GM23248 (cell line): ENCODE measurements at regions not wholly inside any gene's neighbourhood (a gene's known extent, or its start where the extent isn't known, plus 50 kb on each side); places are given as distances from the start of the nearest gene placed in this dataset.

Experiments
- DNase-seq: peaks from one replicate; pipeline ENCODE4 v3.0.0-alpha.2; 2015
- H2AFZ ChIP-seq: fragments of 200-600 bp; sonication (generic); 2 replicates; pipeline ENCODE4 v1.6.1; 2016; ENCODE audit warnings: antibody characterized with exemption
- H3F3A ChIP-seq: fragments of 200-600 bp; sonication (generic); 2 replicates; pipeline ENCODE4 v1.6.1; 2016; ENCODE audit warnings: mild to moderate bottlenecking, antibody characterized with exemption, mixed run types; ENCODE audit not compliant: insufficient read depth
- H3K27ac ChIP-seq: fragments of 200-600 bp; sonication (generic); 2 replicates; pipeline ENCODE4 v1.5.1; 2016; ENCODE audit warnings: mild to moderate bottlenecking
- H3K27me3 ChIP-seq: fragments of 200-600 bp; sonication (generic); replicated peaks from 2 replicates; pipeline ENCODE4 v1.6.1; 2016; ENCODE audit warnings: mild to moderate bottlenecking; ENCODE audit not compliant: insufficient read depth
- H3K36me3 ChIP-seq: fragments of 200-600 bp; sonication (generic); 2 replicates; pipeline ENCODE4 v1.6.1; 2016; ENCODE audit warnings: low read depth, mild to moderate bottlenecking
- H3K4me1 ChIP-seq: fragments of 200-600 bp; sonication (generic); 2 replicates; pipeline ENCODE4 v1.6.1; 2016; ENCODE audit warnings: mild to moderate bottlenecking; ENCODE audit not compliant: insufficient read depth
- H3K4me2 ChIP-seq: fragments of 200-600 bp; sonication (generic); one replicate; pipeline ENCODE4 v1.6.1; 2016; ENCODE audit warnings: mild to moderate bottlenecking; ENCODE audit not compliant: unreplicated experiment
- H3K4me3 ChIP-seq: fragments of 200-600 bp; sonication (generic); 2 replicates; pipeline ENCODE4 v1.5.1; 2016; ENCODE audit warnings: mild to moderate bottlenecking
- H3K79me2 ChIP-seq: fragments of 200-600 bp; sonication (generic); 2 replicates; pipeline ENCODE4 v1.6.1; 2016; ENCODE audit warnings: mild to moderate bottlenecking; ENCODE audit not compliant: insufficient read depth
- H3K9ac ChIP-seq: fragments of 200-600 bp; sonication (generic); 2 replicates; pipeline ENCODE4 v1.6.1; 2016; ENCODE audit warnings: mild to moderate bottlenecking
- H3K9me2 ChIP-seq: fragments of 200-600 bp; sonication (generic); 2 replicates; pipeline ENCODE4 v1.6.1; 2016; ENCODE audit warnings: mixed run types, mild to moderate bottlenecking, moderate library complexity; ENCODE audit not compliant: insufficient read depth
- H3K9me3 ChIP-seq: fragments of 200-600 bp; sonication (generic); one replicate; pipeline ENCODE4 v1.6.1; 2017; ENCODE audit warnings: low read depth
- H4K20me1 ChIP-seq: fragments of 200-600 bp; sonication (generic); 2 replicates; pipeline ENCODE4 v1.6.0; 2016; ENCODE audit not compliant: insufficient read depth
- EZH2 ChIP-seq: fragments of 200-600 bp; sonication (generic); IDR thresholded peaks from 2 replicates; pipeline ENCODE4 v1.6.1; 2018; ENCODE audit warnings: antibody characterized with exemption, mild to moderate bottlenecking; ENCODE audit not compliant: insufficient read depth, poor library complexity, severe bottlenecking
- EZH2phosphoT487 ChIP-seq: fragments of 200-600 bp; sonication (generic); IDR thresholded peaks from 2 replicates; pipeline ENCODE4 v1.6.1; 2018; ENCODE audit warnings: antibody characterized with exemption, moderate library complexity, mild to moderate bottlenecking, low read depth; ENCODE audit not compliant: insufficient read depth
- WGBS, 2 experiments: methylation state at CpG; one replicate each; pipeline ENCODE4 v1.1.6; 2015 to 2017; ENCODE audit warnings: low lambda C conversion rate in 2 of 2, low coverage in 1 of 2; ENCODE audit errors: missing lambda C conversion rate in 2 of 2; 5-methylcytosine and 5-hydroxymethylcytosine counted together
- in situ Hi-C: fragments of 300-500 bp; cut with MboI; formaldehyde crosslinking; loops from 2 replicates; pipeline ENCODE4 v1.15.0; 2020

DNA sequence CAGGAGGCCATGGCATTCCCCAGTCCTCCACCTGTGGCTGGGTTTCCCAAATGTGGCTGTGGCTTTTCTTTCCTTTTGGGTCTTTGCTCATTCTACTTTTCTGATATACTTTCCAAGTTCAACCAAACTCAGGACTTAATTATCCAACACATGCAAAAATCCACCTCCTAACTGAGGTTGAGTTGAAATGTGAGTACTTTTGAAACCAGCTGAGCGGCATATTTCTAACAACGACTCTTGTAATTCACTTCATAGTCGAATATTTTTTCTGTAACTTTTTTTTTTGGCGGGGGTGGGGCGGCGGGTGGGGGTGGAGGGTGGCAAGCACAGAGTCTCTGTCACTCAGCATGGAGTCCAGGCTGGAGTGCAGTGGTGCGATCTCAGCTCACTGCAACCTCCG, 165.2 kb upstream of the PITRM1 start:
- no peak overlapping the region for H3K27ac ChIP-seq
- WGBS, 2 experiments: 77 to 79% methylated on average over 4 to 8 of the region's 8 CpGs
- TF ChIP-seq EZH2phosphoT487: no peak
- TF ChIP-seq EZH2: no peak
- H3K9ac ChIP-seq: no peak overlapping the region
- no peak overlapping the region for H3K4me3 ChIP-seq
- no peak overlapping the region for H3K4me2 ChIP-seq
- no peak overlapping the region for H2AFZ ChIP-seq
- no peaks in the 10 kb centered on the region for H3F3A ChIP-seq
- H3K4me1 ChIP-seq: no peaks in the 10 kb centered on the region
- no peaks in the 10 kb centered on the region for H3K79me2 ChIP-seq
- no peaks in the 10 kb centered on the region for H3K9me2 ChIP-seq
- no peaks in the 10 kb centered on the region for H3K27me3 ChIP-seq
- no peaks in the 10 kb centered on the region for H3K9me3 ChIP-seq
- in situ Hi-C loops: no loop called here
- H3K36me3 ChIP-seq: no peaks in the 10 kb centered on the region
- DNase-seq: no peak
- H4K20me1 ChIP-seq: no peaks in the 10 kb centered on the region

DNA sequence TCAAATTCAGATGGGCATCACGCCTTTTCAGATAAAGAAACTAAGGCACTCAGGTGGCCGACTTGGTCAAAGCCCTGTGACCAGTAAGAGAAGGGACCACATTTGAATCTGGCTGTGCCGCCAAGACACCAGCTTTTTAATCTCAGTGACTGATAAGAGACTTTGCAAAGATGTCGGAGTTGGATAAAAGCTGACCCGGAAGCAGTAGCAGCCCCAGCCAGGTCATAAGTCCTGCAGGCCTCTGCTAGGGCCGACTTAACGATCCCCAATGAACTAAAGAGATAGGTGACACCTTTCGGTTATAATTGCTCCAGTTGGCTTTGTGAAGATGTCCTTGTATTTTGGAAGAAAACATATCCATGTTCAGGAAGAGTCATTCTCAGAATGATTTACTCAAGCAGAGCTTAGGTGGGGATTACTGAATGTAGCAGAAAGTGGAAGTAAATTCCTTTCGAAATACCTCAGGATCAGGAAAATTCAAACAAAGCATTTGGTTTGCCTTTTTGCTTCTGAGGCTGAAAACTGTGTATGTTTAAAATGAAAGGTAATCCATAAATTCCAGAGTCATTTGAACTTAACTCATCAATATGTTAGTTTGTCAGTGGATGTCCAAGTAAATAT, 164.2 kb upstream of the PITRM1 start:
- Histone ChIP-seq H3F3A (no peaks in the 10 kb centered on the region), H3K27me3 (no peaks in the 10 kb centered on the region), H3K4me1 (no peaks in the 10 kb centered on the region), H3K79me2 (no peaks in the 10 kb centered on the region), H3K9me2 (no peaks in the 10 kb centered on the region), H3K4me3 (no peak overlapping the region), H2AFZ (no peak overlapping the region), H3K4me2 (no peak overlapping the region), H4K20me1 (no peaks in the 10 kb centered on the region), H3K36me3 (no peaks in the 10 kb centered on the region), H3K27ac (no peak overlapping the region), H3K9ac (no peak overlapping the region), H3K9me3 (no peaks in the 10 kb centered on the region)
- no peak for DNase-seq
- no peak for TF ChIP-seq EZH2
- TF ChIP-seq EZH2phosphoT487: no peak
- in situ Hi-C loops: no loop called here
- WGBS, 2 experiments: 95 to 96% methylated on average over 9 of the region's 9 CpGs

DNA sequence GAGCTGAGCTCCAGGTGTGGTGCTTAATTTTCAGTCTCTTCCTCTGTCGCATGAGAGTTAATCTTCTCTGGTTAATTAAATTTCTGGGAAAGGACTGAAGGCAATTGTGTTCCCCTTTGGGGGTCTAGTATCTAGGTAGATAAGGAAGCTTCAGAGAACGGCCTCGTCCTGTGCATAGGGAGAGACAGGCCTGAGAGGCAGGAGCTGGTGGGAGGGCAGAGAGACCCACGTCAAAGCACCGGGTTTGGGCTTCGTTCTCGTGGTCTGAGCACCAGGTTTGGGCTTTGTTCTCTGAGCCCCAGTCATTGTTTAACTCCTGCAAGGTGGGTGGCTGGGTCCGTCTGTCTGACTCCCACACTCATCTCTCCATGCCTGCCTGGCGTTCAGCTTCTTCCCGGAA, 160.8 kb upstream of the PITRM1 start:
- Histone ChIP-seq H3K9ac (no peak overlapping the region), H3K9me3 (no peaks in the 10 kb centered on the region), H2AFZ (no peak overlapping the region), H3K36me3 (no peaks in the 10 kb centered on the region), H3K27ac (no peak overlapping the region), H3K79me2 (no peaks in the 10 kb centered on the region), H3K4me3 (no peak overlapping the region), H3K4me1 (peaks cover 10% of the 10 kb centered on the region; the same call in 1 of the 2 replicates), H3F3A (0 out of 2 replicates have a peak, but pooled peaks cover 6% of the 10 kb centered on the region), H4K20me1 (no peaks in the 10 kb centered on the region), H3K27me3 (no peaks in the 10 kb centered on the region), H3K9me2 (no peaks in the 10 kb centered on the region), H3K4me2 (no peak overlapping the region)
- TF ChIP-seq EZH2: no peak
- TF ChIP-seq EZH2phosphoT487: no peak
- 83 to 85% methylated on average over 10 of the region's 10 CpGs for WGBS, 2 experiments
- DNase-seq: no peak
- in situ Hi-C loops: no loop called here

DNA sequence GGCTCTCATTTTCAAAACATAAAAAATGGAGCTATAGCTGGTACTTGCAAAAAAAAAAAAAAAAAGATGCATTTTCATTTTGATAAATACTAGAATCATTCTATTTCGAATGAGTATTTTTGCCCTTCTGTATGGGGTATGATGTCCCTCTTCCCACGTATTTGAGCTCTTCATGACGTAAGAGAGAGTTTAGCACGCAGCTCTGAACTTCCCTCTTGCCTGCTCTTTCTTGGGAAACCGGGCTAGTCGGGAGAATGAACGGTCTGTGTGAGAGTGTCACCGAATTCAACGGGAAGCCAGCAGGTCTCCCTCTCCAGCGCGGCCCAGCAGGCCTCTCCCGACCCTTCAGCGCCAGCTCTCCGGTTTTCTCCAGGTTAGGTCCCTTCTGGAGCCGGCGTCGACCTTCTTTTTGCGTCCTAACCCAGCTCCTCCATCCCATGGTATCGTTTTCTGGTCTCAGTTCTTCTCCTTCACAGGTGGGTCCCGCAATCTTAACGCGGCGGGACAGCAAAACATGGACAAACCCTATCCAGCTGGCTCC, 159.2 kb upstream of the PITRM1 start:
- Histone ChIP-seq H3K4me2 (no peak overlapping the region), H3K79me2 (no peaks in the 10 kb centered on the region), H3F3A (0 out of 2 replicates have a peak, but pooled peaks cover 6% of the 10 kb centered on the region), H2AFZ (no peak overlapping the region), H3K9me2 (no peaks in the 10 kb centered on the region), H3K36me3 (no peaks in the 10 kb centered on the region), H4K20me1 (no peaks in the 10 kb centered on the region), H3K4me3 (no peak overlapping the region), H3K4me1 (peaks cover 10% of the 10 kb centered on the region; the same call in 1 of the 2 replicates), H3K9ac (no peak overlapping the region), H3K27me3 (no peaks in the 10 kb centered on the region), H3K9me3 (no peaks in the 10 kb centered on the region), H3K27ac (no peak overlapping the region)
- TF ChIP-seq EZH2phosphoT487: no peak
- no peak for TF ChIP-seq EZH2
- no peak for DNase-seq
- 89 to 91% methylated on average over 23 of the region's 23 CpGs for WGBS, 2 experiments
- in situ Hi-C loops: no loop called here

DNA sequence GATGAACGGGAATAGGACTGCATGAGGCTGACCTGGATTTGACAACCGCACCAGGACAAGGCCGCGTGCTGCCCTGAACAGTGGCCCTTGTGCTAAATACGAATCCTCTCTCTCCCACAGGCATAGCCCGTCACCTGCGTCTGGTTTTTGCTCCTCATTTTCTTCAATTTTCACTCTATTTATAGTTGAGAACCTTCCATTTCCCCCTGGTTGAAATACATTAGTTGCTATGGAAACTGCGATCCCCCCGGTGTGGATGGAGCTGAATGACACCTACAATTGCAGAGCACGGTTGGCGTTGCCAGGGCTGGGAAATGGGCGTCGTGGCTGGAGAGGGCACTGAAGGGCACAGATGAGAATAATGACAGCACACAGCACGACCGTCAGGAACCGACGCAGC, 158.6 kb upstream of the PITRM1 start:
- TF ChIP-seq EZH2phosphoT487 (no peak), EZH2 (no peak)
- peaks cover 10% of the 10 kb centered on the region; the same call in 1 of the 2 replicates for H3K4me1 ChIP-seq
- H3K36me3 ChIP-seq: no peaks in the 10 kb centered on the region
- WGBS, 2 experiments: 92 to 95% methylated on average over 17 of the region's 17 CpGs
- H3K79me2 ChIP-seq: no peaks in the 10 kb centered on the region
- no peak overlapping the region for H2AFZ ChIP-seq
- H3F3A ChIP-seq: 0 out of 2 replicates have a peak, but pooled peaks cover 6% of the 10 kb centered on the region
- no peaks in the 10 kb centered on the region for H3K27me3 ChIP-seq
- in situ Hi-C loops: no loop called here
- no peaks in the 10 kb centered on the region for H3K9me2 ChIP-seq
- H3K9me3 ChIP-seq: no peaks in the 10 kb centered on the region
- H4K20me1 ChIP-seq: no peaks in the 10 kb centered on the region
- no peak overlapping the region for H3K9ac ChIP-seq
- H3K4me2 ChIP-seq: peak overlapping the region; percentile 50
- no peak for DNase-seq
- no peak overlapping the region for H3K27ac ChIP-seq
- no peak overlapping the region for H3K4me3 ChIP-seq
